ENCODE measurements at regions not wholly inside any gene's neighbourhood (a gene's known extent, or its start where the extent isn't known, plus 50 kb on each side); places are given as distances from the start of the nearest gene placed in this dataset.

GRCh38 chr17:70478902-70479301, 309.6 kb downstream of the KCNJ2 start:
- H3K27me3 ChIP-seq (replicated peaks in 1 of 4; ENCODE audit: control insufficient read depth in 3 of 4, extremely low read depth in 1 of 4, insufficient read depth in 3 of 4, low read length in 3 of 4): no peaks in the 10 kb centered on the region
- H2AFZ ChIP-seq (ENCODE audit: low read length): no peak overlapping the region
- H3K56ac ChIP-seq (replicated peaks; ENCODE audit: insufficient read length, low read depth, low read length): no peak overlapping the region
- H3K4me2 ChIP-seq (ENCODE audit: insufficient read depth in 1 of 2, low read depth in 2 of 2, low read length in 2 of 2): no peak overlapping the region
- POLR2A ChIA-PET (ENCODE audit: partially characterized antibody): no interaction called here
- no peak overlapping the region for H2BK120ac ChIP-seq (replicated peaks; ENCODE audit: low read depth, low read length)
- H2BK5ac ChIP-seq (ENCODE audit: low read depth, low read length): no peak overlapping the region
- H3K23ac ChIP-seq (ENCODE audit: insufficient read length): no peak overlapping the region
- no peak for FAIRE-seq
- no peaks in the 10 kb centered on the region for H4K20me1 ChIP-seq (replicated peaks in 1 of 2; ENCODE audit: control insufficient read depth in 1 of 2, insufficient read depth in 2 of 2, low read length in 2 of 2)
- no peak overlapping the region for H3K18ac ChIP-seq (ENCODE audit: extremely low read depth, low read length)
- H3K14ac ChIP-seq (ENCODE audit: insufficient read length): no peak overlapping the region
- H3K9me3 ChIP-seq (ENCODE audit: insufficient read depth in 2 of 2, low read depth in 1 of 2, low read length in 1 of 2): peaks cover 4 to 6% of the 10 kb centered on the region in 2 experiments; a peak in 3 of 4 replicates
- H4K8ac ChIP-seq (ENCODE audit: extremely low read depth, insufficient read depth, low read length): no peak overlapping the region
- TF ChIP-seq POLR2A (IDR thresholded peaks at IDR 0.05; ENCODE audit: control extremely low read depth in 1 of 2, low read depth in 2 of 2, low read length in 2 of 2) (no peak), KDM4A (IDR thresholded peaks at IDR 0.05; ENCODE audit: low read depth, low read length, severe bottlenecking) (no peak), SP2 (IDR thresholded peaks at IDR 0.05; ENCODE audit: low read length) (no peak), POLR2AphosphoS5 (IDR thresholded peaks at IDR 0.05; ENCODE audit: low read depth, low read length) (no peak), CTBP2 (IDR thresholded peaks at IDR 0.05; ENCODE audit: borderline replicate concordance, insufficient read depth, insufficient read length, low read length) (no peak), CTCF (IDR thresholded peaks at IDR 0.05; ENCODE audit: control extremely low read depth in 1 of 3, insufficient read depth in 1 of 3, low read depth in 1 of 3, low read length in 3 of 3) (no peak), RBBP5 (IDR thresholded peaks at IDR 0.05; ENCODE audit: borderline replicate concordance, low read depth, low read length) (no peak), RNF2 (IDR thresholded peaks at IDR 0.05; ENCODE audit: borderline replicate concordance, low read depth, low read length, missing control alignments, poor library complexity, severe bottlenecking) (no peak), TEAD4 (IDR thresholded peaks at IDR 0.05; ENCODE audit: low read depth, low read length) (no peak), SRF (IDR thresholded peaks at IDR 0.05; ENCODE audit: low read depth, low read length) (no peak)
- H3K27ac ChIP-seq (ENCODE audit: low read depth, low read length): no peak overlapping the region
- no peaks in the 10 kb centered on the region for H3K23me2 ChIP-seq (ENCODE audit: low read depth, low read length)
- no peaks in the 10 kb centered on the region for H3K79me2 ChIP-seq (ENCODE audit: control insufficient read depth in 1 of 2, insufficient read depth in 2 of 2, low read length in 2 of 2)
- no peak overlapping the region for H3K4ac ChIP-seq (replicated peaks; ENCODE audit: insufficient read length, low read depth, low read length)
- H3K4me1 ChIP-seq (replicated peaks in 1 of 4; ENCODE audit: control insufficient read depth in 3 of 4, insufficient read depth in 4 of 4, low read length in 3 of 4): no peaks in the 10 kb centered on the region
- CTCF ChIA-PET (ENCODE audit: partially characterized antibody): no interaction called here
- H4K91ac ChIP-seq (replicated peaks; ENCODE audit: insufficient read length, low read length): no peak overlapping the region
- 95% methylated on average over 5 of the region's 5 CpGs; no CpG with 5 or more reads in 1 of the 2 experiments for WGBS, 2 experiments (ENCODE audit: extremely low coverage in 1 of 2, insufficient coverage in 1 of 2, insufficient read length in 1 of 2, insufficient replicate concordance in 2 of 2, low coverage in 1 of 2, low lambda C conversion rate in 2 of 2, missing lambda C conversion rate in 1 of 2)
- H2BK12ac ChIP-seq (ENCODE audit: low read depth, low read length): no peak overlapping the region
- no peaks in the 10 kb centered on the region for H3K36me3 ChIP-seq (ENCODE audit: control insufficient read depth in 2 of 4, insufficient read depth in 4 of 4, low read length in 3 of 4)
- H2AK5ac ChIP-seq (ENCODE audit: low read depth, low read length): no peak overlapping the region
- no peak overlapping the region for H4K5ac ChIP-seq (ENCODE audit: insufficient read length, low read depth, low read length)
- no peak overlapping the region for H3K4me3 ChIP-seq (ENCODE audit: extremely low read depth in 1 of 4, insufficient read depth in 2 of 4, low read depth in 3 of 4, low read length in 4 of 4)
- H3K79me1 ChIP-seq (ENCODE audit: low read depth, low read length): no peaks in the 10 kb centered on the region
- H2BK15ac ChIP-seq (ENCODE audit: low read length): no peak overlapping the region
- no peak for DNase-seq (ENCODE audit: low read depth in 1 of 2, low spot score in 2 of 2)
- H3K9ac ChIP-seq (replicated peaks in 1 of 4; ENCODE audit: extremely low read depth in 1 of 4, low read depth in 3 of 4, low read length in 3 of 4): no peak overlapping the region
- H2BK20ac ChIP-seq (ENCODE audit: low read length): no peak overlapping the region
